IMR-90 (cell line): ENCODE measurements at regions not wholly inside any gene's neighbourhood (a gene's known extent, or its start where the extent isn't known, plus 50 kb on each side); places are given as distances from the start of the nearest gene placed in this dataset.

ENCODE experiments used
- ATAC-seq: fragments of 200-7000 bp; cut with Tn5 transposase; 2 replicates; pipeline ENCODE4 v1.9.1; 2020; ENCODE audit warnings: low read depth, mild to moderate bottlenecking, moderate library complexity
- BruUV-seq: library from RNA; stranded (reverse); fragments of 400-500 nt; replicated peaks from 2 replicates; lab custom pipeline; 2021; lab: Mats Ljungman, UMichigan
- CTCF ChIA-PET: fragments of 300-600 bp; formaldehyde crosslinking; extraction: SDS; loops from one replicate; lab custom pipeline; 2021; ENCODE audit warnings: antibody characterized with exemption; lab: Yijun Ruan, JAX
- POLR2A ChIA-PET: fragments of 300-600 bp; sonication (Branson Sonifier 250); formaldehyde crosslinking; loops from one replicate; lab custom pipeline; 2022; ENCODE audit warnings: antibody characterized with exemption; ENCODE audit not compliant: unreplicated experiment; lab: Charles Lee
- DNase-seq: peaks from one replicate; pipeline ENCODE4 v3.0.0; 2013
- H2AFZ ChIP-seq: replicated peaks from 2 replicates; pipeline ENCODE3; 2013; ENCODE audit warnings: low read length, mild to moderate bottlenecking; ENCODE audit not compliant: poor library complexity
- H2AK5ac ChIP-seq: 2 replicates; pipeline ENCODE4 v1.6.1; 2013; ENCODE audit warnings: low read depth, low read length, inconsistent platforms
- H2AK9ac ChIP-seq: replicated peaks from 2 replicates; pipeline ENCODE3; 2013; ENCODE audit warnings: mild to moderate bottlenecking, low read depth, low read length, moderate library complexity; ENCODE audit not compliant: poor library complexity
- H2BK120ac ChIP-seq: 2 replicates; pipeline ENCODE4 v1.6.1; 2013; ENCODE audit warnings: low read depth, low read length, inconsistent platforms
- H2BK15ac ChIP-seq: 3 replicates; pipeline ENCODE4 v1.6.1; 2013; ENCODE audit warnings: low read depth, low read length, inconsistent platforms
- H2BK20ac ChIP-seq: 2 replicates; pipeline ENCODE4 v1.6.1; 2013; ENCODE audit warnings: low read depth, mild to moderate bottlenecking, inconsistent platforms, low read length, moderate library complexity
- H2BK5ac ChIP-seq: 2 replicates; pipeline ENCODE4 v1.6.1; 2013; ENCODE audit warnings: mild to moderate bottlenecking, low read depth, low read length, inconsistent platforms; ENCODE audit not compliant: poor library complexity, severe bottlenecking
- H3K14ac ChIP-seq: replicated peaks from 2 replicates; pipeline ENCODE4 v1.6.1; 2013; ENCODE audit warnings: low read depth, low read length, inconsistent platforms
- H3K18ac ChIP-seq: 2 replicates; pipeline ENCODE4 v1.6.1; 2013; ENCODE audit warnings: low read depth, low read length, control low read depth
- H3K23ac ChIP-seq: 2 replicates; pipeline ENCODE4 v1.6.1; 2013; ENCODE audit warnings: low read depth, low read length, inconsistent platforms
- H3K27ac ChIP-seq: 2 replicates; pipeline ENCODE4 v1.5.1; 2013; ENCODE audit warnings: mild to moderate bottlenecking, control low read depth, low read length; ENCODE audit not compliant: insufficient read depth
- H3K27me3 ChIP-seq: 2 replicates; pipeline ENCODE4 v1.6.1; 2013; ENCODE audit warnings: low read length; ENCODE audit not compliant: control insufficient read depth, insufficient read depth
- H3K36me3 ChIP-seq: 2 replicates; pipeline ENCODE4 v1.6.1; 2013; ENCODE audit warnings: low read length, mixed read lengths; ENCODE audit not compliant: control insufficient read depth, insufficient read depth
- H3K4ac ChIP-seq: 2 replicates; pipeline ENCODE4 v1.6.1; 2013; ENCODE audit warnings: low read depth, low read length, inconsistent platforms
- H3K4me1 ChIP-seq: 2 replicates; pipeline ENCODE4 v1.6.1; 2013; ENCODE audit warnings: low read length, mixed read lengths; ENCODE audit not compliant: control insufficient read depth, insufficient read depth
- H3K4me2 ChIP-seq: 2 replicates; pipeline ENCODE4 v1.6.1; 2013; ENCODE audit warnings: low read depth, mild to moderate bottlenecking, control low read depth, low read length, moderate library complexity
- H3K4me3 ChIP-seq: 2 replicates; pipeline ENCODE4 v1.5.1; 2013; ENCODE audit warnings: low read depth, mild to moderate bottlenecking, control low read depth, low read length, moderate library complexity; ENCODE audit not compliant: insufficient read depth
- H3K56ac ChIP-seq: 2 replicates; pipeline ENCODE4 v1.6.1; 2013; ENCODE audit warnings: low read length, inconsistent platforms; ENCODE audit not compliant: insufficient read depth; ENCODE audit errors: extremely low read depth
- H3K79me1 ChIP-seq, 2 experiments: 2 replicates each; pipeline ENCODE4 v1.6.1; 2013; ENCODE audit warnings: low read length in 2 of 2, inconsistent platforms in 1 of 2, low read depth in 1 of 2
- H3K9ac ChIP-seq: 2 replicates; pipeline ENCODE4 v1.6.1; 2013; ENCODE audit warnings: low read depth, low read length, control low read depth
- H3K9me1 ChIP-seq: 2 replicates; pipeline ENCODE4 v1.6.1; 2013; ENCODE audit warnings: low read length, inconsistent platforms; ENCODE audit not compliant: insufficient read depth
- H3K9me3 ChIP-seq: 2 replicates; pipeline ENCODE4 v1.6.1; 2013; ENCODE audit warnings: low read length; ENCODE audit not compliant: control insufficient read depth, insufficient read depth
- H4K20me1 ChIP-seq: 2 replicates; pipeline ENCODE4 v1.6.1; 2013; ENCODE audit warnings: low read length, inconsistent platforms; ENCODE audit not compliant: insufficient read depth
- H4K5ac ChIP-seq: 2 replicates; pipeline ENCODE4 v1.6.1; 2013; ENCODE audit warnings: mild to moderate bottlenecking, low read depth, low read length, control low read depth
- H4K8ac ChIP-seq, 2 experiments: 2 replicates each; pipeline ENCODE4 v1.6.1; 2013; ENCODE audit warnings: low read depth in 2 of 2, low read length in 2 of 2, control low read depth in 1 of 2, inconsistent platforms in 1 of 2
- H4K91ac ChIP-seq: 2 replicates; pipeline ENCODE4 v1.6.1; 2013; ENCODE audit warnings: low read depth, low read length, inconsistent platforms; ENCODE audit not compliant: insufficient read depth
- MAFK ChIP-seq: IDR thresholded peaks from 2 replicates; pipeline ENCODE4 v1.6.1; 2012; ENCODE audit warnings: low read depth, low read length, improper control_type of control experiment
- NFE2L2 ChIP-seq: fragments of 150-350 bp; IDR thresholded peaks from 2 replicates; pipeline ENCODE4 v1.6.1; 2016; ENCODE audit warnings: low read depth, mild to moderate bottlenecking, low read length
- WGBS, 2 experiments: methylation state at CpG; one replicate each; pipeline versions ENCODE4 v1.1.5 to v1.1.7; 2013; ENCODE audit warnings: missing lambda C conversion rate in 2 of 2; ENCODE audit not compliant: insufficient read length in 1 of 2; ENCODE audit errors: extremely low coverage in 2 of 2; 5-methylcytosine and 5-hydroxymethylcytosine counted together
- dilution Hi-C: fragments of 300-500 bp; cut with HindIII; formaldehyde crosslinking; loops from one replicate; pipeline ENCODE4 v1.14.3; 2018; ENCODE audit warnings: low sequenced_read_pairs; ENCODE audit not compliant: unreplicated experiment
- in situ Hi-C: fragments of 300-500 bp; cut with MboI; formaldehyde crosslinking; loops from 3 replicates; pipeline ENCODE4 v1.14.3; 2019; ENCODE audit warnings: low sequenced_read_pairs, inconsistent platforms, mixed read lengths
- intact Hi-C: fragments of 100-400 bp; cut with micrococcal nuclease; formaldehyde crosslinking; loops from 2 replicates; pipeline ENCODE4 v1.10.0; 2022
- TF ChIP-seq, protein P1 (sequence below): fragments of 150-350 bp; IDR thresholded peaks from 2 replicates; pipeline ENCODE4 v1.6.1; 2016; ENCODE audit warnings: low read depth, mild to moderate bottlenecking, low read length, moderate library complexity, borderline replicate concordance

DNA sequence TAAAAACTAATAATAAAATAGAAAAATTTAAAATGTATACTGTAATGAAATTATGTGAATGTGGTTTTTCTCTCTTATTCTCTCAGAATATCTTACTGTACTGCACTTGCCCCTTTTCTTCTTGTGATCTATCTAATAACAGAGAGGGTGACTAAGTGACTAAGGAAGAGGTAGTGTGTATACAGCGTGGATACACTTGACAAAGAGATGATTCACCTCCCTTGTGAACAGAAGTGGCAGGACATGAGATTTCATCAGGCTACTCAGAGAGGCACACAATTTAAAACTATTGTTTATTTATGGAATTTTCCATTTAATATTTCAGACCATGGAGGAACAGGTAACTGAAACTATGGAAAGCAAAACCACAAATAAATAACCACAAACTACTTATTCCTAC is 806.6 kb upstream of the GHITM start:
- no peak overlapping the region for H2AK5ac ChIP-seq
- no peak overlapping the region for H2AFZ ChIP-seq
- no TSS peak for BruUV-seq
- dilution Hi-C loops = no loop called here
- CTCF ChIA-PET = no interaction called here
- intact Hi-C loops = no loop called here
- no peak overlapping the region for H3K4ac ChIP-seq
- H3K4me3 ChIP-seq = no peak overlapping the region
- H4K8ac ChIP-seq = no peak overlapping the region
- TF ChIP-seq, protein P1, sequence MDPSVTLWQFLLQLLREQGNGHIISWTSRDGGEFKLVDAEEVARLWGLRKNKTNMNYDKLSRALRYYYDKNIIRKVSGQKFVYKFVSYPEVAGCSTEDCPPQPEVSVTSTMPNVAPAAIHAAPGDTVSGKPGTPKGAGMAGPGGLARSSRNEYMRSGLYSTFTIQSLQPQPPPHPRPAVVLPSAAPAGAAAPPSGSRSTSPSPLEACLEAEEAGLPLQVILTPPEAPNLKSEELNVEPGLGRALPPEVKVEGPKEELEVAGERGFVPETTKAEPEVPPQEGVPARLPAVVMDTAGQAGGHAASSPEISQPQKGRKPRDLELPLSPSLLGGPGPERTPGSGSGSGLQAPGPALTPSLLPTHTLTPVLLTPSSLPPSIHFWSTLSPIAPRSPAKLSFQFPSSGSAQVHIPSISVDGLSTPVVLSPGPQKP = no peak
- no peak for TF ChIP-seq NFE2L2
- no peak for TF ChIP-seq MAFK
- no peak overlapping the region for H3K23ac ChIP-seq
- H2BK5ac ChIP-seq = no peak overlapping the region
- no peak overlapping the region for H3K9ac ChIP-seq
- no peaks in the 10 kb centered on the region for H3K36me3 ChIP-seq
- H2BK120ac ChIP-seq = no peak overlapping the region
- no peak overlapping the region for H3K14ac ChIP-seq
- no peak overlapping the region for H3K56ac ChIP-seq
- no peak overlapping the region for H4K91ac ChIP-seq
- H4K5ac ChIP-seq = no peak overlapping the region
- no peaks in the 10 kb centered on the region for H4K20me1 ChIP-seq
- no peak overlapping the region for H3K4me2 ChIP-seq
- H3K4me1 ChIP-seq = no peaks in the 10 kb centered on the region
- POLR2A ChIA-PET = no interaction called here
- H3K9me1 ChIP-seq = no peaks in the 10 kb centered on the region
- no peaks in the 10 kb centered on the region for H3K27me3 ChIP-seq
- H3K9me3 ChIP-seq = peaks cover 6% of the 10 kb centered on the region
- H3K18ac ChIP-seq = no peak overlapping the region
- no peak overlapping the region for H2AK9ac ChIP-seq
- ATAC-seq = no peak
- in situ Hi-C loops = no loop called here
- H2BK15ac ChIP-seq = no peak overlapping the region
- H2BK20ac ChIP-seq = no peak overlapping the region
- no peak overlapping the region for H3K27ac ChIP-seq
- no peaks in the 10 kb centered on the region for H3K79me1 ChIP-seq
- no peak for DNase-seq
- WGBS, 2 experiments = no CpG with 5 or more reads among the region's 1 CpG
